Skeletal muscle tissue (tissue), 3 donors: ENCODE measurements at regions not wholly inside any gene's neighbourhood (a gene's known extent, or its start where the extent isn't known, plus 50 kb on each side); places are given as distances from the start of the nearest gene placed in this dataset.
"Not testable (repeated sequence)": the region's sequence is repeated elsewhere in the genome, so short reads cannot be mapped to it uniquely, and the experiment has no call there.

Source experiments
- H3K27ac ChIP-seq: one replicate; pipeline ENCODE4 v1.7.0; 2013; ENCODE audit warnings: mild to moderate bottlenecking, low read depth, low read length, inconsistent platforms
- H3K27me3 ChIP-seq, 3 donors: one replicate each; pipeline ENCODE4 v1.7.0; 2013; ENCODE audit warnings: low read length in 3 of 3; ENCODE audit not compliant: control insufficient read depth in 3 of 3, insufficient read depth in 3 of 3
- H3K36me3 ChIP-seq, 3 donors: one replicate each; pipeline ENCODE4 v1.7.0; 2013; ENCODE audit warnings: low read length in 3 of 3; ENCODE audit not compliant: control insufficient read depth in 3 of 3, insufficient read depth in 3 of 3
- H3K4me1 ChIP-seq, 3 donors: one replicate each; pipeline ENCODE4 v1.7.0; 2013; ENCODE audit warnings: low read length in 3 of 3, mild to moderate bottlenecking in 3 of 3; ENCODE audit not compliant: control insufficient read depth in 3 of 3, insufficient read depth in 3 of 3
- H3K4me3 ChIP-seq, 3 donors: one replicate each; pipeline ENCODE4 v1.7.0; 2013; ENCODE audit warnings: low read length in 3 of 3
- H3K9ac ChIP-seq, 3 donors: one replicate each; pipeline ENCODE4 v1.7.0; 2013; ENCODE audit warnings: low read length in 3 of 3, mild to moderate bottlenecking in 3 of 3, moderate library complexity in 2 of 3, low read depth in 1 of 3
- H3K9me3 ChIP-seq, 3 donors: one replicate each; pipeline ENCODE4 v1.7.0; 2013; ENCODE audit warnings: low read length in 3 of 3; ENCODE audit not compliant: control insufficient read depth in 3 of 3
- donor health status: Osteomylitis.

DNA sequence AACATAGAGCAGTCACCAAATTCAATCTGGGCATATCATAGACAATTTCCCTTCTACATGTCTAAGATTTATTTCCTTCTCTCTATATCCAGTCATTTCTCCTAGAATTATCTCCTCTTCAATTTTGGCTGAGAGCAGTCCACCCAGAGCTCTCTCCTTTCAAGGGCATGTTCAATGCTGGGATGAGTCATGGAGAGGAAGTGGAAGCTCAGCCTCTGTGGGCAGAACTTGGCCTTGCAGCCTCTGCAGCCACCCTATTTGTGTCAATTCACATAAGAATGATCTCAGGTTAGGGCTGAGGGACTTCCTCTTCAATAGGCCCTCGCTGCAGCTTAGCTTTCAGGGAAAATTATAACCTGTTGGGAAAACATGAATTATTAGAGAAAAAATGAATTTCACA lies 560.8 kb downstream of the POM121L12 start:
- Histone ChIP-seq H3K9ac (no peak overlapping the region), H3K9me3 (no peaks in the 10 kb centered on the region), H3K27me3 (no peaks in the 10 kb centered on the region), H3K27ac (no peak overlapping the region), H3K4me3 (no peak overlapping the region), H3K4me1 (no peaks in the 10 kb centered on the region), H3K36me3 (no peaks in the 10 kb centered on the region)

DNA sequence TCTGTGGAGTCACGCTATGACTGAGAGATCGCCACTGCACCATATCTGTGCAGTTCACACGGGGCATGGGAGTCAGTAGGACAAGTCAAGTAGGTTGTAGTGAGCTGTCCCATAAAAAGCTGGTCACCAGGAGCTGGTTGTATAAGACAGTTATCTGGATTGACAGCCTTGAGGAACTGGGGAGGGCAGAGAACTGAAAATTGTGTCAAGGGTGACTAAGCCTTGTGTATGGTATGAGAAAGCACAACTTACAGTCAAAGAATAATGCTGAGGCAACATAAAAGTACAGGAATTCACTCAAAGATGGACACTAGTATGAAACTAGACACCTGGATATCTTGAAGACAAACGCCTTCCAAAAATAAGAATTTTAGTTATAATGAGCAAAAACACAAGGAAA lies 564.9 kb downstream of the POM121L12 start:
- no peaks in the 10 kb centered on the region for H3K36me3 ChIP-seq

GRCh38 chr7:53602817-53603418 lies 567.5 kb downstream of the POM121L12 start:
- Histone ChIP-seq H3K9ac (no peak overlapping the region), H3K27me3 (no peaks in the 10 kb centered on the region), H3K9me3 (no peaks in the 10 kb centered on the region), H3K27ac (no peak overlapping the region), H3K4me1 (no peaks in the 10 kb centered on the region), H3K36me3 (no peaks in the 10 kb centered on the region), H3K4me3 (no peak overlapping the region)

More for the DNA sequence above, 564.9 kb downstream of the POM121L12 start:
- H3K27ac ChIP-seq: no peak overlapping the region
- H3K4me3 ChIP-seq: no peak overlapping the region
- no peaks in the 10 kb centered on the region for H3K4me1 ChIP-seq
- H3K9ac ChIP-seq: no peak overlapping the region
- H3K27me3 ChIP-seq: no peaks in the 10 kb centered on the region
- no peaks in the 10 kb centered on the region for H3K9me3 ChIP-seq

DNA sequence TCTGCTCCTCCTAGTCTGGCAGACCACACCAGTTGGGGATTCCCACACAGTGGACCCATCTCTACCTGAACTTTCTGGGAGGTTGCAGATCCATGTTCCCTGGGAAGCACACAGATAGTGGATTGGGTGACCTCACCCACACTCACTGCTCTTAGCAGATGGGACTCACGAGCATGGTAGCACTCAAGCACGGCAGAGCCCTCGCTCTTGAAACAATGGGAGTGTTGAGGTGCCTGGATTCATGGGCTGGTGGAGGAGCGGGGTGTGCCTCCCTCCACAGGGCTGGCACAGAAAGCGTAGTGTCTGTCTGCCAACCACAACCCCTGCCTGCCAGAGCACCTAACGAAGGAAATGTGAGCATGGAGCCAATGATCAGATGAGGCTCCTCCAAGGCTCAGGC lies 568.0 kb downstream of the POM121L12 start:
- H3K9me3 ChIP-seq: no peaks in the 10 kb centered on the region
- H3K27ac ChIP-seq: no peak overlapping the region
- no peaks in the 10 kb centered on the region for H3K4me1 ChIP-seq
- H3K36me3 ChIP-seq: no peaks in the 10 kb centered on the region
- H3K9ac ChIP-seq: no peak overlapping the region
- H3K27me3 ChIP-seq: no peaks in the 10 kb centered on the region
- H3K4me3 ChIP-seq: no peak overlapping the region

DNA sequence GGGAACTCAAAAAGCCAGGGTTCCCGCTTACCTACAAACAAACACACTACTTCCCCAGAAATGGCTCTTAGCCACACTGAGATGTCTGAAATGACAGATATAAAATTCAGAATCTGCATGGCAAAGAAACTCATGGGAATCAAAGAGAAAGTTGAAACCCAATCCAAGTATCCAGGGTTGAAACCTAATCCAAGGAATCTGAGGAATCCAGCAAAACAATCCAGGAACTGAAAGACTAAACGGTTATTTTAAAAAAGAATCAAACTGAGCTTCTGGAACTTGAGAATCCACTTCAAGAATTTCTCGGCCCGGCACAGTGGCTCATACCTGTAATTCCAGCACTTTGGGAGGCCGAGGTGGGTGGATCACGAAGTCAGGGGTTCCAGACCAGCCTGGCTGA lies 568.8 kb downstream of the POM121L12 start:
- no peaks in the 10 kb centered on the region for H3K9me3 ChIP-seq
- H3K4me3 ChIP-seq: no peak overlapping the region
- H3K9ac ChIP-seq: no peak overlapping the region
- H3K27ac ChIP-seq: no peak overlapping the region
- H3K27me3 ChIP-seq: no peaks in the 10 kb centered on the region
- H3K4me1 ChIP-seq: no peaks in the 10 kb centered on the region
- no peaks in the 10 kb centered on the region for H3K36me3 ChIP-seq

DNA sequence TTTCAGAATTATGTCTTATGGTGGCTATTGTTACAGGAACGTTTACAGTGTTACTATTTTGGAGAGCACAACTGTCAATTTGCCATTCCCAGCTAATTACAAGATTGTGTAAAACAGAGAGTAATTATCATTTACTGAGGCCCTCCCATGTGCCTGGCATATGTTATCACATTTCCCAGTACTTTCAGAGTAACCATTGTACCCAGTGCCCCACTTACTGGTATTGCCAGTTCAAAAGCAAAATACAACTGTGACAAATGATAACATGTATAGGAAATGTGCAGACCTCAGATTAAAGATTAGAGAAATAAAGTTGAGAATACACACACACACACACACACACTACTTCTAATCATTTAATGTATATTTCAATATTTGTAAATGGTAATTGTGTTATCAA lies 572.5 kb downstream of the POM121L12 start:
- no peaks in the 10 kb centered on the region for H3K27me3 ChIP-seq
- H3K9ac ChIP-seq: no peak overlapping the region
- H3K27ac ChIP-seq: no peak overlapping the region
- H3K4me1 ChIP-seq: no peaks in the 10 kb centered on the region
- H3K9me3 ChIP-seq: no peaks in the 10 kb centered on the region
- no peaks in the 10 kb centered on the region for H3K36me3 ChIP-seq
- no peak overlapping the region for H3K4me3 ChIP-seq

GRCh38 chr7:53609185-53609584 lies 573.8 kb downstream of the POM121L12 start:
- no peak overlapping the region for H3K27ac ChIP-seq
- no peaks in the 10 kb centered on the region for H3K9me3 ChIP-seq
- H3K4me3 ChIP-seq: no peak overlapping the region
- no peaks in the 10 kb centered on the region for H3K36me3 ChIP-seq
- H3K27me3 ChIP-seq: no peaks in the 10 kb centered on the region
- H3K4me1 ChIP-seq: no peaks in the 10 kb centered on the region
- no peak overlapping the region for H3K9ac ChIP-seq

DNA sequence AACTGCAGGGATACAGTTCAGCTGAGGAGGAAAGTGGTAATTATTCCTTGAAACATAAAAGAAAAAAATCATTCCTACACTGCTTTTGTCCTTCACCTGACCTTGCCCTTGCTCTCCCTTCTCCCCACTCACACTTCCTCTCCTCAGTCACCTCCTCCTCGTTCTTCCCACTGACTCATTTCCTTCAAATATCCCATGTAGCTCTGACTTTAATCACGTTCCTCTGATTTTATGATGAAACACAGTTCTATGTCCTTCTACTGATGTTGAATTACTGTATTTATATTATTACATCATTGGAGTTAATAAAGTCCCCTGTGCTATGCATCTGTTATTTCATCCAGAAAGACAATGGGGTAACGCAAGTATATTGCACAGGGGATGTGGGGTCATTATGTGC lies 575.6 kb downstream of the POM121L12 start:
- Histone ChIP-seq H3K27me3 (no peaks in the 10 kb centered on the region), H3K4me3 (no peak overlapping the region), H3K36me3 (no peaks in the 10 kb centered on the region), H3K9ac (no peak overlapping the region), H3K4me1 (no peaks in the 10 kb centered on the region), H3K9me3 (no peaks in the 10 kb centered on the region), H3K27ac (no peak overlapping the region)

DNA sequence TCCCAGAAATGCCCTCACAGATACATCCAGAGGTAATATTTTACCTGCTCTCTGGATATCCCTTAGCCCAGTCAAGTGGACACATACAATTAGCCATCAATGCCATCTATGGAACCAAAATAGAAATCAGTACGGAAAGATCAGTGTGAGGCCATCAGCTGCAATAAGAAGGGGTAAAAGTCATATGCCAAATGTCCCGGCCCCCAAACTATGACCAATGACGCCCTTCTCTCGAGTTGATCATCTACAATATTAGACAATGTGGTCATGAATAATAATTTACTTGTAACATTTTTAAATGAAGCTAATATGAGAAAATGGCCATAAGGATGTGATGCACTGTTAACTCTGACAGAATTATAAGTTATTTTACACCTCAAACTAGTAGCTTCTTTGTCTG lies 588.9 kb downstream of the POM121L12 start:
- Histone ChIP-seq H3K4me3 (no peak overlapping the region), H3K27me3 (no peaks in the 10 kb centered on the region), H3K9me3 (no peaks in the 10 kb centered on the region), H3K9ac (no peak overlapping the region), H3K4me1 (no peaks in the 10 kb centered on the region), H3K27ac (no peak overlapping the region), H3K36me3 (no peaks in the 10 kb centered on the region)

DNA sequence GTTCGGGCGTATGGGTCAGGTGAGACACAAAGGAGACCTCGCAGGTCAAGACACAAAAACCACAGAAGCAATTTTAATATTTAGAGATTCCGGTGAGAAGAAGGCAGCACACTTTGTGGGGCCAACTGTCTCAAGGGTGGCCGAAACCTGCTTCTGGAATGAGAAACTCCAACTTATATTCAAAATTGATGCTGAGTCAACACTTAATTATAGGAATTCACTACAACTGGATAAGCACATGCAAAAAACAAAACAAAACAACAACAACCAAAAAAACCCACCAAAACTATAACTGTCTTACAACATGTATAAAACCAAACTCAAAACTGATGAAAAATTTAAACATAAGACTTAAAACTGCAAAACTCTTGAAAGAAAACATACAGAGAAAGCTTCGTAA lies 593.3 kb downstream of the POM121L12 start:
- H3K9ac ChIP-seq: no peak overlapping the region
- H3K4me3 ChIP-seq: no peak overlapping the region
- peaks cover 0 to 2% (median 0%) of the 10 kb centered on the region in 3 donors for H3K9me3 ChIP-seq
- no peaks in the 10 kb centered on the region for H3K27me3 ChIP-seq
- no peaks in the 10 kb centered on the region for H3K36me3 ChIP-seq
- H3K4me1 ChIP-seq: no peaks in the 10 kb centered on the region
- no peak overlapping the region for H3K27ac ChIP-seq

DNA sequence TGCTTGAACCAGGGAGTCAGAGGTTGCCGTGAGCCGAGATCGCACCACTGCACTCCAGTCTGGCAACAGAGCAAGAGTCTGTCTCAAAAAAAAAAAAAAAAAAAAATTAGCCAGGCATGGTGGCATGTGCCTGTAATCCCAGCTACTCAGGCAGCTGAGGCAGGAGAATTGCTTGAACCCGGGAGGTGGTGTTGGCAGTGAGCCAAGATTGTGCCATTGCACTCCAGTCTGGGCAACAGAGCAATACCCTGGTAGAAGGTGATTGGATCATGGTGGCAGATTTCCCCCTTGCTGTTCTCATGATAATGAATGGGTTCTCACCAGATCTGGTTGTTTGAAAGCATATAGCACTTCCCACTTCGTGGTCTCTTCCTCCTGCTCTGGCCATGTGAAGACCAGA lies 599.8 kb downstream of the POM121L12 start:
- H3K4me1 ChIP-seq, H3K9me3 ChIP-seq: not testable (repeated sequence)

More for the DNA sequence above, 599.8 kb downstream of the POM121L12 start:
- not testable (repeated sequence) for H3K9ac ChIP-seq, H3K27me3 ChIP-seq, H3K36me3 ChIP-seq, H3K4me3 ChIP-seq, H3K27ac ChIP-seq
